ENCODE measurements at regions not wholly inside any gene's neighbourhood (a gene's known extent, or its start where the extent isn't known, plus 50 kb on each side); places are given as distances from the start of the nearest gene placed in this dataset.

DNA sequence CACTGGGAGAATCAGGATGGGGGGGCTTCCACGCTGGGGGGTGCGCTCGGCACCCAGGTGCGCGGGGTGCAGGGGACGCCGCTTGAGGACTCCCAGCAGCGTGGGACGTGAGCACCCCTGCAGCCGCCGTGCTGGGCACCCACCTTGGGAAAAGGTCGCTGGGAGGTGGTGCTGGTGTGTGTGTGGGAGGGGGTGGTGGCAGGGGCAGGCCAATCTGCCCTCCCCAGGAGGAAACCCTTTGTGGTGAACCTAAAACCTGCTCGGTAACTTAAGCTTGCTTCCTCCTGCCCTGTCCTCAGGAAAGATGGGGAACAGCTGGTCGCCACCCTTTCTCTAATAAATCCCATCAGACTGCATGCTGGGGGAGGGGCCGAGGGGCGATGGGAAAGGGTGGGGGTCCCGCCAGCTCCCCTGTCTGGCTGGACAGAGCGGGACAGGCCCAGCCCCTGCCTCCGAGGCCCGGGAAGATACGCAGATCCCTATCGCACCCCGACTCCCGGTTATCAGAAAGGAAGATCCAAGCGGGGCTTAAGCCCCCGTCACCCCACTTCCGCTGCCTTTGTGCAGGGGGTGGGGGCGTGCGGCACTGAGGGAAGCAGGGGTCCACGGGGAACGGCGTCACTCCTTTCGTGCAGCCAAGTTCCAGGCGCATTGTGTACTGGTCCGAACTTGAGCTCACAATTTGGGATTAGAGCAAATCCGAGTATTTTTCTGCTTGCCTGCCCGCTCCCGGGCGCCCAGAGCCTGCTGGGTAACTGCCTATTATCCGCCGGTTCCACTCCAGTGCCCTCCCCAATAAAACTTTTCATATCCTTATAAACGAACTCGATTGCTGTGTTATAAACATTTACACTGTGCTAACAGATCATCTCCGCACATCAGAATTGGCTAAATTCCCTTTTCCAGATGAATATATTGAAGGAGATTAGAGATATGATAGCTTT lies 64.6 kb downstream of the UNCX start:
- DNase-seq (ENCODE audit: low spot score, unreplicated experiment) = no peak
- no peaks in the 10 kb centered on the region for H3K9me3 Mint-ChIP-seq (ENCODE audit: low read depth)
- H3K27ac Mint-ChIP-seq = no peak overlapping the region
- no peak overlapping the region for H3K4me3 Mint-ChIP-seq (ENCODE audit: low read depth)
- peaks cover 10% of the 10 kb centered on the region for H3K27me3 Mint-ChIP-seq
- TF ChIP-seq, protein P1, sequence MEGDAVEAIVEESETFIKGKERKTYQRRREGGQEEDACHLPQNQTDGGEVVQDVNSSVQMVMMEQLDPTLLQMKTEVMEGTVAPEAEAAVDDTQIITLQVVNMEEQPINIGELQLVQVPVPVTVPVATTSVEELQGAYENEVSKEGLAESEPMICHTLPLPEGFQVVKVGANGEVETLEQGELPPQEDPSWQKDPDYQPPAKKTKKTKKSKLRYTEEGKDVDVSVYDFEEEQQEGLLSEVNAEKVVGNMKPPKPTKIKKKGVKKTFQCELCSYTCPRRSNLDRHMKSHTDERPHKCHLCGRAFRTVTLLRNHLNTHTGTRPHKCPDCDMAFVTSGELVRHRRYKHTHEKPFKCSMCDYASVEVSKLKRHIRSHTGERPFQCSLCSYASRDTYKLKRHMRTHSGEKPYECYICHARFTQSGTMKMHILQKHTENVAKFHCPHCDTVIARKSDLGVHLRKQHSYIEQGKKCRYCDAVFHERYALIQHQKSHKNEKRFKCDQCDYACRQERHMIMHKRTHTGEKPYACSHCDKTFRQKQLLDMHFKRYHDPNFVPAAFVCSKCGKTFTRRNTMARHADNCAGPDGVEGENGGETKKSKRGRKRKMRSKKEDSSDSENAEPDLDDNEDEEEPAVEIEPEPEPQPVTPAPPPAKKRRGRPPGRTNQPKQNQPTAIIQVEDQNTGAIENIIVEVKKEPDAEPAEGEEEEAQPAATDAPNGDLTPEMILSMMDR (IDR thresholded peaks at IDR 0.05; ENCODE audit: unreplicated experiment) = no peak
- no peaks in the 10 kb centered on the region for H3K4me1 Mint-ChIP-seq (ENCODE audit: low read depth)
- no peaks in the 10 kb centered on the region for H3K36me3 Mint-ChIP-seq (ENCODE audit: insufficient read depth)

DNA sequence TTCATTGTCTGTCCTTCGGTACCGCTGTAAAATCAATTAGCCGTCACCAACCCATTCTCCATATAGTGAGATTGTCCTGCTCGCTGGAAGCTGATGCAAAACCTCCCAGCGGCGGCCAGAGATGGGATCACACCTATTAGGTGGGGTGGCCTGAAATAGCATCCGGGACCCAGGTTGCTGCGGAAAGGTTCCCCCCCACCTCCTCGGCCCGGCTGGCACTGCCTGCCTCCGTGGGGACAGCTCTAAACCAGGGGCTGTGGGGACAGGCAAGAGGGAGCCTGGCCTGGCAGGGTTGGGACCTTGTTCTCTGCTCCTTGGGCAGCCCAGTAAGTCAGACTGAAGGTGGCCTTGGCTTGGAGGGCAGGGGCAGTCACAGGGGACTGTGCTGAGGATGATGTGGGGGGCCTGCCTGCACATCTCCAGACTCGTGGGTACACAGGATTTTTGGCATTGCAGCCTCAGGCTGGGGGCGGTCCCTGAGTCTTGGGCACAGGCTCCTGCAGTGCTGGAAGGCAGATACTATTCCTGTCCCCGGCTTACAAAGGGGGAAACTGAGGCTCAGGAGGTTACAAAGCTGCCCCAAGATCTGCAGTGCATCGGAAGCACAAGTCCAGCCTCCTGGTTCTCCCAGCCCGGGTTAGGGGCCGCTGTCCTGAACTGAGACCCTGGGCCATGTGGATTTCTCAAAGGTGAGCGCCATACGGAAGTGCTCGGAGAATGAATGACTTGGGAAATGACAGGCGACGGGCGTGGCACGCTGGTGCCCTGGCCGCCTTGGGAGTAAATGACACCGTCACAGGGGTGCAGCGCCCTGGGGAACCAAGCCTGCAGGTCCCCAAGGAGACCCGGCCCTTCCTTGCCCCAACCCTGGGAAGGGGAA lies 65.6 kb downstream of the UNCX start:
- Mint-ChIP-seq H3K27ac (no peak overlapping the region), H3K36me3 (ENCODE audit: insufficient read depth) (no peaks in the 10 kb centered on the region), H3K27me3 (peaks cover 11% of the 10 kb centered on the region), H3K9me3 (ENCODE audit: low read depth) (no peaks in the 10 kb centered on the region), H3K4me1 (ENCODE audit: low read depth) (no peaks in the 10 kb centered on the region), H3K4me3 (ENCODE audit: low read depth) (no peak overlapping the region)
- TF ChIP-seq, protein P1 (IDR thresholded peaks at IDR 0.05; ENCODE audit: unreplicated experiment) = no peak
- DNase-seq (ENCODE audit: low spot score, unreplicated experiment) = no peak

- Mint-ChIP-seq H3K27me3 (peaks cover 12% of the 10 kb centered on the region), H3K9me3 (ENCODE audit: low read depth) (no peaks in the 10 kb centered on the region), H3K36me3 (ENCODE audit: insufficient read depth) (no peaks in the 10 kb centered on the region), H3K4me1 (ENCODE audit: low read depth) (no peaks in the 10 kb centered on the region), H3K27ac (no peak overlapping the region), H3K4me3 (ENCODE audit: low read depth) (no peak overlapping the region)
- no peak for DNase-seq (ENCODE audit: low spot score, unreplicated experiment)
- TF ChIP-seq, protein P1 (IDR thresholded peaks at IDR 0.05; ENCODE audit: unreplicated experiment) = no peak
These were observed 66.5 kb downstream of the UNCX start for GRCh38 chr7:1298931-1299885.

DNA sequence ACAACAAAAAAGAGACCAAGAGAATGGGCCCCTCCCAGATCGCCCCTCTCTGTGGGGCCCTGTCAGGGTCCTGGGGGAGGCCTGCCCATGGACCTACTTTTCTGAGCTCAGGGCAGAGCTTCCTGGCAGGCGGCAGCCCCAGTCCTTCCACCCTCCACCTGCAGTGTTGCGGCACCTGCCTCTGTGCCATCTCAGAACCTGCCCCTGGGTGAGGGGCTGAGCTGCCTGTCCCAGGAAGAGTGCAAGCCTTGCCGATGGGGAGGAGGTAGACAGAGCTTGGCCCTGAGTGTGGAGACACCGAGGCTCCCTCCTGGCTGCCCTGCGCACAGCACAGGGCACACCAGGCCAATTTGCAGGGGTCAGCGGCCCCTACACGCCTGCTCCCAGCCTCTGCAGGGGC lies 67.5 kb downstream of the UNCX start:
- no peak for DNase-seq (ENCODE audit: low spot score, unreplicated experiment)
- Mint-ChIP-seq H3K4me3 (ENCODE audit: low read depth) (no peak overlapping the region), H3K27me3 (peaks cover 21% of the 10 kb centered on the region), H3K4me1 (ENCODE audit: low read depth) (no peaks in the 10 kb centered on the region), H3K27ac (no peak overlapping the region), H3K36me3 (ENCODE audit: insufficient read depth) (no peaks in the 10 kb centered on the region), H3K9me3 (ENCODE audit: low read depth) (no peaks in the 10 kb centered on the region)
- TF ChIP-seq, protein P1 (IDR thresholded peaks at IDR 0.05; ENCODE audit: unreplicated experiment) = no peak
